ENCODE measurements at regions not wholly inside any gene's neighbourhood (a gene's known extent, or its start where the extent isn't known, plus 50 kb on each side); places are given as distances from the start of the nearest gene placed in this dataset.

DNA sequence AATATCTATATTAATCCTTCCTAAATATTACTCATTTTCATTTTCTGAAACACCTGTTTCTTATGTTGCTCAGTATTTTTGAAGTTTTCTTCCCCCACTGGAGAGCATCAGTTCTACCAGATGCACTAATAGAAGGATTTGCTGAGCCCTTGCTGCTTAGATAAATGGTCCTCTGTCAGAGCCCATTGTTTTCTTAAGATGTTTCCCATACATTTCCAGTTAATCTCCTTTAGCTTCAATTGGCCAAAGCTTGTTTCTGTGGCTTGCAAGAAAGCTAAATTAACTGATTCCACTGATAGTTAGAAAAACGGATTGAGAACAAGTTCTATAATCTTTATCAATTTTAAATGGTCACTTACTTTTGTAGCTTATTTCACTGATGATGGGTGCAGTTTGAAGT lies 1425.5 kb downstream of the PCDH18 start:
- H3K4me1 Mint-ChIP-seq, result no peaks in the 10 kb centered on the region
- TF ChIP-seq, protein P1, sequence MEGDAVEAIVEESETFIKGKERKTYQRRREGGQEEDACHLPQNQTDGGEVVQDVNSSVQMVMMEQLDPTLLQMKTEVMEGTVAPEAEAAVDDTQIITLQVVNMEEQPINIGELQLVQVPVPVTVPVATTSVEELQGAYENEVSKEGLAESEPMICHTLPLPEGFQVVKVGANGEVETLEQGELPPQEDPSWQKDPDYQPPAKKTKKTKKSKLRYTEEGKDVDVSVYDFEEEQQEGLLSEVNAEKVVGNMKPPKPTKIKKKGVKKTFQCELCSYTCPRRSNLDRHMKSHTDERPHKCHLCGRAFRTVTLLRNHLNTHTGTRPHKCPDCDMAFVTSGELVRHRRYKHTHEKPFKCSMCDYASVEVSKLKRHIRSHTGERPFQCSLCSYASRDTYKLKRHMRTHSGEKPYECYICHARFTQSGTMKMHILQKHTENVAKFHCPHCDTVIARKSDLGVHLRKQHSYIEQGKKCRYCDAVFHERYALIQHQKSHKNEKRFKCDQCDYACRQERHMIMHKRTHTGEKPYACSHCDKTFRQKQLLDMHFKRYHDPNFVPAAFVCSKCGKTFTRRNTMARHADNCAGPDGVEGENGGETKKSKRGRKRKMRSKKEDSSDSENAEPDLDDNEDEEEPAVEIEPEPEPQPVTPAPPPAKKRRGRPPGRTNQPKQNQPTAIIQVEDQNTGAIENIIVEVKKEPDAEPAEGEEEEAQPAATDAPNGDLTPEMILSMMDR (IDR thresholded peaks at IDR 0.05), result no peak
- H3K36me3 Mint-ChIP-seq (ENCODE audit: low read depth), result no peaks in the 10 kb centered on the region
- H3K27me3 Mint-ChIP-seq (ENCODE audit: low read depth, poor library complexity), result no peaks in the 10 kb centered on the region
- no peak for DNase-seq
- H3K4me3 Mint-ChIP-seq, result no peak overlapping the region
- no peak overlapping the region for H3K27ac Mint-ChIP-seq
- no peaks in the 10 kb centered on the region for H3K9me3 Mint-ChIP-seq

DNA sequence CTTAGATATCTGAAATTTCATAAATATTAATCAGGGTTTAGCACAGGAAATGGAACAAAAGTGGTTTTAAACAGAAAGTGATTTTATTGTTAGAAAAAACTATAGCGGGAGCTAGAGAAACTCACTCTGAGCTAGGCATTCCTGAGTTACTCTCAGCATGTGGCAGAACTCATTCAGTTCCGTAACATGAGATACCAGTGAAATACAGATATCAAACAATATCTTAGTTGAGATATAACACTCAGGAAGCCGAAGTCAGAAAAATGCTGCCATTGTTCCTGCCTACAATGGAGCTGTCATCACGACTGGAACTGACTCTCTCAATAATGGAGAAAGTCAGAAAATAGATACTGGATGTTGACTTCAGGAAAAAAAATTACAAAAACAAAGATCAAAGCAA lies 1428.7 kb downstream of the PCDH18 start:
- TF ChIP-seq, protein P1 (IDR thresholded peaks at IDR 0.05), result no peak
- H3K4me3 Mint-ChIP-seq, result no peak overlapping the region
- no peaks in the 10 kb centered on the region for H3K4me1 Mint-ChIP-seq
- no peak for DNase-seq
- no peaks in the 10 kb centered on the region for H3K27me3 Mint-ChIP-seq (ENCODE audit: low read depth, poor library complexity)
- no peaks in the 10 kb centered on the region for H3K36me3 Mint-ChIP-seq (ENCODE audit: low read depth)
- no peak overlapping the region for H3K27ac Mint-ChIP-seq
- H3K9me3 Mint-ChIP-seq, result no peaks in the 10 kb centered on the region

DNA sequence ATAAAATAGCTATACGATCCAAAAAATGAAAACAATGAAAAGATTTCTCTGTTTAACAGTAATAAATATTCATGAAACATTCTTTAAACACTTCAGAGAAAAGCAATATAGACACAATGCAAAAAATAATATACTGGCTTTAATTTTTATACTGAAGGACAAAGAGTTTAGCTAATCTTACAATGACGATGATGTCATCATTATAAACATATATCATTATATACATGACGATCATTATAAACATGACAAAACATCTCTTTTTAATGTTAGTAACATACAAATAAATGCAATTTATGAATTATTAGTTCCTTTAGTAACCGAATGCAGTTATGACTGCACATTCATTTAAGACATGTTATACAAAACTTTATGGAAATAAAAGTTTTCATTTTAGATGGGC lies 1434.6 kb downstream of the PCDH18 start:
- TF ChIP-seq, protein P1 (IDR thresholded peaks at IDR 0.05), result no peak
- Mint-ChIP-seq H3K9me3 (no peaks in the 10 kb centered on the region), H3K36me3 (ENCODE audit: low read depth) (no peaks in the 10 kb centered on the region), H3K27ac (no peak overlapping the region), H3K4me3 (no peak overlapping the region), H3K4me1 (no peaks in the 10 kb centered on the region), H3K27me3 (ENCODE audit: low read depth, poor library complexity) (no peaks in the 10 kb centered on the region)
- no peak for DNase-seq

DNA sequence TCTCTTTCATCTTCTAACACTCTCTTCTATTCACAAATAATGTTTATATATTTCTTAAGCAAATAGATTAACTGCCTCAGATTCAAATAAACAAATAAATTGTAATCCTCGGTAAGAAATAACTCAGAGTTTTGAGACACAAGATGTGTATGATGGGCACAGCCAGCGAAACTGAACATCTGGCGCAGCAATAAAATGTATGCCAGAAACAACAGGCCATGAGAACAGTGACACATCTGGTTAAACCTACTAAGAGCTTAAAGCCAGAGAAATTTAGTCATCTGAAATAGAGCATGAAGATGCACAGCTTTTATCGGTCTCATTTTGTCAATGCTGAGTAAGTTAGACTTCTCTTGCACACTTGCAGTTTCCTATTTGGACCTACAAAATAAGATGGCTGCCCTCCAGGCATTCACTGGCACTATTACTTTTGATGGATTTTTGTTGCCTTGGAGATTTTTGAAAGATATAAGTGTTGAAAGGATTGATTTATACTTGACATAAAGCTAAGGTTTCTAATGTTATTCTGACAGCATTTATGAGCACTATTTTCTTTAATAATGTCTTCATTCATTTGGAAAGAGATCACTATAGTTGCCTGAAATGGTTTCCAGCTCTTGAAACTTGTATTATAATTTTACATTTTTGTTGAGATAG lies 1444.0 kb downstream of the PCDH18 start:
- no peaks in the 10 kb centered on the region for H3K27me3 Mint-ChIP-seq (ENCODE audit: low read depth, poor library complexity)
- H3K9me3 Mint-ChIP-seq, result no peaks in the 10 kb centered on the region
- TF ChIP-seq, protein P1 (IDR thresholded peaks at IDR 0.05), result no peak
- H3K4me1 Mint-ChIP-seq, result no peaks in the 10 kb centered on the region
- no peak overlapping the region for H3K4me3 Mint-ChIP-seq
- no peak for DNase-seq
- no peak overlapping the region for H3K27ac Mint-ChIP-seq
- no peaks in the 10 kb centered on the region for H3K36me3 Mint-ChIP-seq (ENCODE audit: low read depth)

DNA sequence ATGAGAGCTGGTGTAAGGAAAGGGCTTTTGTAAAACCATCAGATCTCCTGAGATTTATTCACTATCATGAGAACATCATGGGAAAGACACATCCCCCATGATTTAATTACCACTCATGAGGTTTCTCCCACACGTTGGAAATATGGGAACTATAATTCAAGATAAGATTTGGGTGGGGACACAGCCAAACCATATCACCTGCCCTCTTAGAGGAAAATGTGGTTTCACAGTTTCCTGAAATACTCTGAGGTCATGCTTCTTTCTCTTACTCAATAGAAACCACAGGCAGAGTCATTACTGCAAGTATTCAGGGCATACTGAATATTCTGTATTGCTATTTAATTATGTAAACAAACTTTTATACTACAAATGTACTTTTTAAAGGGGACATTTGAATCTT lies 1453.3 kb downstream of the PCDH18 start:
- Mint-ChIP-seq H3K4me1 (no peaks in the 10 kb centered on the region), H3K4me3 (no peak overlapping the region), H3K36me3 (ENCODE audit: low read depth) (no peaks in the 10 kb centered on the region), H3K27me3 (ENCODE audit: low read depth, poor library complexity) (no peaks in the 10 kb centered on the region), H3K9me3 (no peaks in the 10 kb centered on the region), H3K27ac (no peak overlapping the region)
- TF ChIP-seq, protein P1 (IDR thresholded peaks at IDR 0.05), result no peak
- no peak for DNase-seq

DNA sequence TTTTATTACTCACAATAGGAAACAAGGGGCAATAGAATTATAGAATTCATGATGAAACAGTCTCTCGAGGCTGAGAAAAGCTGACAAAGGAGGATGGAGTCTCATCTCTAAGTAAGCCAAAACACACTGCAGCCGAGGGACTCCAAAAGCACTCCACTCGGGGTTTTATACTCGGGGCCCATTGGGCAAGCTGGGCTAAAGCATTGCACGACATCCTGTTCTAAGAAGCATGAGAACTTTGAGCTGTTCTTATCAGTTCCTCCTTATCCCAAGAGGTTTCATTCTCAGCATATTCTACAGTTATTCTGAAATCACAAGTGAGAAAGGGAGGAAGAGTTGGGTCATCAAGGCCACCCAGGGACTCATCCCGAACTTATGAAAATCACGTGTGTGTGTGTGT lies 1475.5 kb downstream of the PCDH18 start:
- H3K4me3 Mint-ChIP-seq, result no peak overlapping the region
- TF ChIP-seq, protein P1 (IDR thresholded peaks at IDR 0.05), result no peak
- H3K27ac Mint-ChIP-seq, result no peak overlapping the region
- H3K27me3 Mint-ChIP-seq (ENCODE audit: low read depth, poor library complexity), result no peaks in the 10 kb centered on the region
- no peaks in the 10 kb centered on the region for H3K9me3 Mint-ChIP-seq
- H3K36me3 Mint-ChIP-seq (ENCODE audit: low read depth), result no peaks in the 10 kb centered on the region
- no peak for DNase-seq
- H3K4me1 Mint-ChIP-seq, result no peaks in the 10 kb centered on the region

All from nephron progenitor cell (in vitro differentiated cells).